Muscle layer of colon (tissue), 2 donors: ENCODE measurements at regions not wholly inside any gene's neighbourhood (a gene's known extent, or its start where the extent isn't known, plus 50 kb on each side); places are given as distances from the start of the nearest gene placed in this dataset.

Experiments used
- H3K27ac ChIP-seq: one replicate; pipeline ENCODE4 v1.7.0; 2013; ENCODE audit warnings: low read depth, mild to moderate bottlenecking, low read length, moderate library complexity
- H3K27me3 ChIP-seq, 2 donors: one replicate each; pipeline ENCODE4 v1.7.0; 2013; ENCODE audit warnings: low read length in 2 of 2, mild to moderate bottlenecking in 2 of 2; ENCODE audit not compliant: insufficient read depth in 2 of 2, control insufficient read depth in 1 of 2
- H3K36me3 ChIP-seq: one replicate; pipeline ENCODE4 v1.7.0; 2013; ENCODE audit warnings: mild to moderate bottlenecking, low read length; ENCODE audit not compliant: insufficient read depth
- H3K4me1 ChIP-seq: one replicate; pipeline ENCODE4 v1.7.0; 2013; ENCODE audit warnings: mild to moderate bottlenecking, low read length; ENCODE audit not compliant: insufficient read depth
- H3K4me3 ChIP-seq, 2 donors: one replicate each; pipeline ENCODE4 v1.7.0; 2013; ENCODE audit warnings: low read length in 2 of 2, low read depth in 1 of 2, mild to moderate bottlenecking in 1 of 2, moderate library complexity in 1 of 2
- H3K9ac ChIP-seq: one replicate; pipeline ENCODE4 v1.7.0; 2013; ENCODE audit warnings: low read length
- H3K9me3 ChIP-seq: one replicate; pipeline ENCODE4 v1.7.0; 2013; ENCODE audit warnings: mild to moderate bottlenecking, low read length
- donor health status: abdominal sarcoma.
- donor health status: Adenocarcinoma of cecum.

DNA sequence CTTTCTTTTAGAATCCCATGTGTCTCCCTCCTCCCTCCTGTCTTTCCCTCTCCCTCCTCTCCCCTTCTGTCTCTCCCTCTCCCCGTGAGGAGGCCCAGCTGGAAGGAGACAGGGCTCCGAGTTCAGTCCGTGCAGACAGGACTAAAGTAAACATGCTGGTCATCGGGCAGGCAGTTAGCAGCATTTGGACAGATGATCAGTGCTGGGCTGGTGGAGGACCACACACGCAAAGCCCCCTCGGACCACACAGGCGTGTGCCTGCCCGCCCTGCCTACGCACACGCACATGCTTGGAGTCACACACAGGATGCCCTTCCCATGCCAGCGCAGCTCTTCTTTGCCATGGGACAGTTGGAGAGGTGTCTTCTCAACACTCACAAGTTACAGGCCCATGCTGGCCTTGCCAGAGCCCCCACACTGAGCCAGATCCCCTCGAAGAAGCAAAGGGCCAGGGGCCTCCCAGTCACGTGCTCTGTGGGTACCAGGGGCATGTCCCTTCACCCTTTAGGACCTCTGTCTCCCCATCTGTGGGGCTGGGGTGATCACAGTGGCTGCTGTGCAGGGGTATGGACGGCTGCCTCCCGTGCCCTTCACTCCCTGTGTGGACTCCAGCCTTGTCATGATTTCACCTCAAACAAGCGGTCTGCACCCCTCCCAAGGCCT, 215.7 kb upstream of the FOXF1 start:
- no peaks in the 10 kb centered on the region for H3K27me3 ChIP-seq
- peak overlapping the region; percentile 67 for H3K27ac ChIP-seq
- no peaks in the 10 kb centered on the region for H3K36me3 ChIP-seq
- no peak overlapping the region for H3K4me3 ChIP-seq
- no peaks in the 10 kb centered on the region for H3K9me3 ChIP-seq
- H3K4me1 ChIP-seq: peaks cover 44% of the 10 kb centered on the region
- no peak overlapping the region for H3K9ac ChIP-seq

DNA sequence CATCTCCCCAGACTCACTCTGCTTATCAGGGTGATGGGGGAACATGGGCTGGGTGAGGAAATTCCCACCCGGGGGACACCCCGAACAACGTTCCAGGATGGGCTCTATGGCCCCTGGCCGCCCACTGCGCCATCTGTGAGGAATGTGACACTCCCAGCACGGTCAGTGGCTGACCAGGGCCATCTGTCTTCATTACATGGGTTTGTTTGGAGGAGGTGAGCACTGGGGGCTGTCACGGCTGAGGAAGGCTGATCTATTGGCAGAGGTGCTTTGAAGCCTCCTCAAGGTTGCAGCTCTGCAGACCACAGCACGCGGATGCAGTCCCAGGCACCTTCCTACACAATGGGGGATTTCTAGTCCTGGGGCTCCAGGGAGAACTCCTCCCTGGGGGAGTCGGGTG, 214.1 kb upstream of the FOXF1 start:
- Histone ChIP-seq H3K36me3 (no peaks in the 10 kb centered on the region), H3K4me1 (peaks cover 56% of the 10 kb centered on the region), H3K27me3 (no peaks in the 10 kb centered on the region), H3K9ac (no peak overlapping the region), H3K9me3 (no peaks in the 10 kb centered on the region), H3K4me3 (no peak overlapping the region), H3K27ac (no peak overlapping the region)

DNA sequence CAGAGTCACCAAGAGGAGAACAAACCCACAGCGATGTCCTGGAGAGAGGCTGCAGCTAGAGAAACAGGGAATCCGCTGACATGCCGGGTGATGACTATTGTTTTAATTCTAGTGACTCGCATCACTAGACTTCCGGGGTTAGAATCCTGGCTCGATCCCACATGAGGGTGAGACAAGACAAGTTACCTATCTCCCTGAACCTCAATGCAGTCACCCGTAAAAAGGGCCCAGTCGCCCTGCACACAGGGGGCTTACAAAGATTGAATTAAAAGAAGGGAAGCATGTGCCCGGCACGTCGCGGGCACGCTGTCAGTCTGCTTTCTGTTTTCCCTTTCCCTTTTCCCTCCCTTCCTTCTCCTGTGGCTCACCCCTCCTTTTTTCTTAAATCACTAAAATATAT, 212.9 kb upstream of the FOXF1 start:
- H3K27ac ChIP-seq: peak overlapping the region; percentile 81
- peak overlapping the region in 1 of 2 donors; percentile 36 for H3K4me3 ChIP-seq
- H3K36me3 ChIP-seq: no peaks in the 10 kb centered on the region
- peaks cover 67% of the 10 kb centered on the region for H3K4me1 ChIP-seq
- no peak overlapping the region for H3K9ac ChIP-seq
- no peaks in the 10 kb centered on the region for H3K9me3 ChIP-seq
- H3K27me3 ChIP-seq: no peaks in the 10 kb centered on the region

DNA sequence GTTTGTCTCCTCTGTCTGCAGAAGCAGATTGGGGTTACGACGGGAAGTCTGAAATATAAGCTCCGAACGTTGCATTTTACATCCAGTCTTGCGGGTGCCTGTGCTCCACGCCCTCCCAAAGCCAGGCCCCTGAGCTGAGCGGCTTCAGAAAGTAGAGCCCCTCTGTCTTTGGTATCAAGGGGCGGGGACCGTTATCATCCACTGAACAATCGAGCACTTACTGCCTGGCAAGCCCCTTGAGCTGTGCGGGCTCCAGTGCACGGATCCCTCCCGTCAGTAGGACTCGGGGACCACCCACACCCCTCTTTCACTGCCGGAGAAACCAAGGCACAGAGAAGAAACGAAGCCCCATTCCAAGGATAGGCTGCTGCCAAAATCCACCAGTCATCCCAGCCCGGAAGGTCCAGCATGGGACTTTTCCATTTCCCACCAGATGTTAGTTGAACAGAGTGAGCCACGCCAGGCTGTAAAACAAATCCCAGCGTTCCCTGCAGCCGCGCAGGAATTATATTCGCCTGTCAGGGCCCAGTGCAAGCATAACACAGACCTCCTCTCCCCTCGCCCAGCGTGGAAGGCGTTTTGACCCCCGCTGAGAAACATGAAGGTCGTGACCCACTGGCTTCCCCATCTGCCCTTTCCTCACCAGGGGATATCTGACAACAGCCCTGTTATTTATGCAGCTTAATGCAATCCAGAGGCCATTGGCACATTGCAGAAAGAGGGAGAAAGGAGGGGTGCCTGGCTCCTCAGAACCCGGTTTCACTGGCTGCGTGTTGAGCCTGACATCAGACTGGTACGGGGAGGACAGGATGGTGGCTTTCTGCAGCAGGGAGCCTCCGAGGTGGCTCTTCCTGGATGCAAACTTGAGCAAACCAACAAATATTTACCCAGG, 212.2 kb upstream of the FOXF1 start:
- Histone ChIP-seq H3K36me3 (no peaks in the 10 kb centered on the region), H3K27me3 (no peaks in the 10 kb centered on the region), H3K4me3 (peak overlapping the region; percentile 4 to 36), H3K9ac (no peak overlapping the region), H3K27ac (peak overlapping the region; percentile 81), H3K4me1 (peaks cover 74% of the 10 kb centered on the region), H3K9me3 (no peaks in the 10 kb centered on the region)

DNA sequence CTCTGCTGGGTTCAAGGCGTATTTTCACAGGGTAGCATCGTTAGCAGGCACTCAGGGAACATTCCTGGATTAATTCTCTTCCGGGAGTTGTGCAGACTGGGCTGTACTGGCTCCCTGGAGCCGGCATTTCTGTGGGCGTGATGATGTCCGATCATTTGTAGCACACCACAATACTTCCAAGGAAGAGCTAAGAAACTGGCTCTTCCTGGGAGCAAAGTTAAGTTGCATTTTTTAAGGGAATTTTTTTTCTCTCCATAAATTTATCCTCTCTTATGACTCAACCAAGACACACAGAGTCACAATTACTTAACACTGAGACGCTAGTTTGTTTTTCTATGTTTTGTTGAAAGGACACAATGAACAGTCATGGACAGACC, 211.6 kb upstream of the FOXF1 start:
- peak overlapping the region; percentile 81 for H3K27ac ChIP-seq
- no peaks in the 10 kb centered on the region for H3K36me3 ChIP-seq
- peak overlapping the region in 1 of 2 donors; percentile 36 for H3K4me3 ChIP-seq
- no peaks in the 10 kb centered on the region for H3K27me3 ChIP-seq
- H3K9ac ChIP-seq: peak overlapping the region; percentile 55
- peaks cover 76% of the 10 kb centered on the region for H3K4me1 ChIP-seq
- H3K9me3 ChIP-seq: no peaks in the 10 kb centered on the region

DNA sequence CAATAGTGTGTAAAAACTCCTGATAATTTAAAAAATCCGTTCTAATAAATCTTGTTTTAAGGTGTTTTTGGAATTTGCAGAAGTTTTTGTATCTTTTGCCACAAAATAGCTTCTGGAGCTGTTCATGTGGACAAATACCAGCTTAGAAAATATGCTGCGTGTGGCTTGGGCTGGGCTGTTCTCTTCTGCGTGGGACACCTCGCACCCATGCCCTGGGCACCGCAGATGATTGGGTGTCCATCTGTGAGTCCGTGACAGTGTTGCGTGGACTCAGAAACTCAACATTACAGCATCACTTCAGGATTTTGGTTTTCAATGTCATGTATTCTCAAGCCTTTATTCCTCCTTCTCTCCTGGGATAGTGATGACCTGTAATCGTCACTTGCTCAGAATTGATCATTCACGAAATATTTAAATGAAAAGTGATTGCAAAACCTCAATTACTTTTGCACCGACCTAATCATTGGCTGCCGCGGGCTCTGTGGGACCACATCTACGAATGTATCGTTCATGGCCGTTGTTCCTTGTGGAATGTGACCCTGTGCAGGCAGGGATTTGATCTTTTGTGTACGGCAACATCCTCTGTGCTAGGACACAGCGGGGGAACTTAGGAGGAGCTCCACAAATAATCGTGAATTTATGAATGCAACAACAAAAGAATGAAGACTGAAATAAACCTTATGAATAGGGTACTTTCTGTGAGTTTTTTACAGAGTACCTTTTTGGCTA, 210.3 kb upstream of the FOXF1 start:
- no peaks in the 10 kb centered on the region for H3K27me3 ChIP-seq
- no peaks in the 10 kb centered on the region for H3K9me3 ChIP-seq
- H3K27ac ChIP-seq: peak overlapping the region; percentile 81
- H3K4me1 ChIP-seq: peaks cover 65% of the 10 kb centered on the region
- no peak overlapping the region for H3K9ac ChIP-seq
- no peak overlapping the region for H3K4me3 ChIP-seq
- no peaks in the 10 kb centered on the region for H3K36me3 ChIP-seq

DNA sequence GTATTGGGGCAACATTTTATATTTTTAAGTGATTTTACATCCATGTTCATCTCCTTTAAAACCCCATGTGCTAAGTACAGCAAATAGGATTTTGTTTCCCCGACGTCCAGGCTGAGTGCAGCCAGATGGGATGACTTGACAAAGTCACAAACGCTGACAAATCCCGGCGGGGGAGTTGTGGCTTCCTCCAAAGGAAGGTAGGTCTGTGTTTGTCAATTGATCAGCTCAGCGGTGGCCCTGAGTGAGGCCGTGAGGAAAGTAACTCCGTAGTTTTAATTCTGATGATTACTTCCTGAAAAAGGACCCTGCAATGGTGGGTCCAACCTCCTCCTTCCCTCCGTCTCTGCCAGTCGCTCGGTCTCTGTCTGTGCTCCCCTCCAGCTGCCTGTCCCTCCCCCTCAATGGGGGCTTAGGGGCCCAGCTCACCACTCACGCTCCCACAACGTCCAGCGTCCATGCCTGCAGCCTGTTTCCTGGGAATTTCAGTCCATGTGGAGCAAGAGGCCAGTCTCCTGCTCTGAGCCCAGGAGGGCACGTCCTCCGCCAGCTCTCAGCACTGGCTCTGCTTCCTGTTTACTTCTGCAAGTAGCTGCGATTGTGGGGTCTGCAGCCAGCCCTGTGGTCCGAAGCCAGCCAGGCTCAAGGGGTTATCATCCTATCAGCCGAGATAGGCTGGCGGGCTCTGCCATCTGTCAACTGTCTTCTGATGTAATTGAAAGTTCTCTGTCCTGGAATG, 209.4 kb upstream of the FOXF1 start:
- Histone ChIP-seq H3K9ac (peak overlapping the region; percentile 46), H3K4me1 (peaks cover 68% of the 10 kb centered on the region), H3K9me3 (no peaks in the 10 kb centered on the region), H3K4me3 (peak overlapping the region; percentile 11 to 60), H3K27me3 (no peaks in the 10 kb centered on the region), H3K27ac (peak overlapping the region; percentile 78), H3K36me3 (no peaks in the 10 kb centered on the region)

DNA sequence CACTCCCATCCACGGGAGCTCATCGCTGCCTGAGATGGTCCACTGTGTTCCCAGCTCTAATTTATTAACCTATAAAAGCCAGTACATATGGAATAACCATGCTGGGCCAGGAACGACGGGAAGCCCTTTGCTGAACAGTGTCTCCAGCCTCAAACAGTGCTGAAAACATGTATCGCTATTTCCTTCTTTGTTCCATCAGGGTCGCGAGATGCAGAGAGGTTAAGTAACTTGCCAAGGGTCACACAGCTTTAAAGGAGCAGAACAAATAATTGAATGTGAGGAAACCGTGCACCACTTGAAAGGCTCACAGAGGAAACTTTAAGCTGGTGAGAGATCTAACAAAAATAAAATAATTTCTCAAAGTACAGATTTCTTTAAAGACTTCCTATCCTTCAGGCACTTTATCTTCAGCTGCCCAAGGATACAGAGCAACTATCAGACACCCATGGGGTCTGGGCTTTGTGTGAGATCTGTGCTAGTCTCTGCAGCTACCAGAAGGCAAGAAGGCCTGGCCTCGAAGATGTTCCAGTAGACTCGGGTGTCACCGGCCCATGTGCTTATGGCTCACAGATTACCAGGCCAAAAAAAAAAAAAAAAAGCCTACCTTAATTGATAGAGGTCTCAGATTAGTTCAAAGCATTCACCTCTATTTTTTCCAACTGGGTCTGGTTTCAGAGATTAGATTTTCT, 207.8 kb upstream of the FOXF1 start:
- H3K27ac ChIP-seq: peak overlapping the region; percentile 89

DNA sequence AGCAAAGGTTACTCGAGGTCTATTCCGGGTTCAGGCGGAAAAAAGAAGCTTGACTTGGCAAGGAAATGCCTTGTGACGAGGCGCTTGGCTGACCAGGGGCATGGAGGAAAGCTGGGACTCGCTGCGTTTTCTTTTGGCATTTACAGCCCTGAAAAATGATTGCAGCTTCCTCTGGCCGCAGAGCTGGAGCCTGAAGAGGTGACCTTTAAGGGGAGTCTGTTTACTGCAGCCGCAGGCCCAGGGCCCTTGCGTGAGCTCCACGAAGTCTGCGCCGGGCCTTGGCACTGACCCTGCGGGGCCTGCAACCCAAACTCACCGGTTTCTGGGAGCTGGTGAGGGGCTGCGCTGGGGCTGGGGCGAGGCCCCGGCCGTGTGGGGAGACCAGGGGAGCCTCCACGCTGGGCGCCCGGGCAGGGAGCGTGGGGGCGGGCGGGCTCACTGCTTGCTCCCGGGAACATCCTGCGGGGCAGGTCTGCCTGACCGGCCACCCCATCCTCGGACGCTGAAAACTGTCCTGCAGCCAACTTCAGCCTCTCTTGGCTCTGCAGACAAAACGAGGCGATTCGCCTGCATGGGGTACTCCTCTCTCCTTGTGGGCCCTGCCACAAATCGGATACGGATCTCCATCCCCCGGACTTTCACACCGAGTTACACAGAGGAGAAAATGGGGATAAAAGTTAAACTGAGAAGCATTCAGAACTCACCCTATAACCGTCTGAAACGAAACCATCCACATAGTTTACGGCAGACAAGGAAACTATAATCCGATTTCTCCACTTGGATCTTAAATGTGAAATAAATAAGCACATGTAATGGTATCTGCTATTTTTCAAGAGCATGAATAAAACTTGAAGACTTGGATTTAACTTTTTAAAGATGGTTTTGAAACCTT, 206.3 kb upstream of the FOXF1 start:
- no peaks in the 10 kb centered on the region for H3K9me3 ChIP-seq
- H3K27ac ChIP-seq: peak overlapping the region; percentile 89
- H3K9ac ChIP-seq: peak overlapping the region; percentile 59
- no peaks in the 10 kb centered on the region for H3K36me3 ChIP-seq
- H3K27me3 ChIP-seq: no peaks in the 10 kb centered on the region
- H3K4me3 ChIP-seq: peak overlapping the region in 1 of 2 donors; percentile 46
- peaks cover 61% of the 10 kb centered on the region for H3K4me1 ChIP-seq

More for the DNA sequence above, 207.8 kb upstream of the FOXF1 start:
- no peaks in the 10 kb centered on the region for H3K9me3 ChIP-seq
- H3K9ac ChIP-seq: no peak overlapping the region
- H3K27me3 ChIP-seq: no peaks in the 10 kb centered on the region
- H3K4me1 ChIP-seq: peaks cover 72% of the 10 kb centered on the region
- H3K36me3 ChIP-seq: no peaks in the 10 kb centered on the region
- H3K4me3 ChIP-seq: no peak overlapping the region

DNA sequence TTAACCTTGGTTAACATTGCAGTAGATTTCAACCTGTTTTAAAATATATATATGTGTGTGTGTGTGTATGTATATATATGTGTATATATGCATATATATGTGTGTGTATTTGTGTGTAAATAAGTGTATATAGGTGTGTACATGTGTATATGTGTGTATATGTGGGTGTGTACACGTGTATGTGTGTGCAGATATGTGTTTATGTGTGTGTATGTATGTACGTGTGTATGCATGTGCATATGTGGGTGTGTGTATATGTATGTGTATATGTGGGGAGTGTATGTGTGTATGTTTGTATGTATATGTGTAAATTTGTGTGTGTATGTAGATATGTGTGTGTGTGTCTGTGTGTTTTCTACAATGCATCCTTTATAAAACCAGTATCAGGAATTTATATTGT, 205.5 kb upstream of the FOXF1 start:
- Histone ChIP-seq H3K9me3 (no peaks in the 10 kb centered on the region), H3K4me3 (no peak overlapping the region), H3K9ac (no peak overlapping the region), H3K27me3 (no peaks in the 10 kb centered on the region), H3K36me3 (no peaks in the 10 kb centered on the region), H3K4me1 (peaks cover 56% of the 10 kb centered on the region), H3K27ac (peak overlapping the region; percentile 89)
